Activated CD4-positive, alpha-beta memory T cell treated with anti-CD3 and anti-CD28 coated beads for 36 hours (primary cell): ENCODE measurements at regions not wholly inside any gene's neighbourhood (a gene's known extent, or its start where the extent isn't known, plus 50 kb on each side); places are given as distances from the start of the nearest gene placed in this dataset.
"Not testable (repeated sequence)": the region's sequence is repeated elsewhere in the genome, so short reads cannot be mapped to it uniquely, and the experiment has no call there.

Experiments used
- CTCF ChIA-PET: fragments of 350-600 bp; sonication (Branson Sonifier 250); formaldehyde crosslinking; loops from one replicate; lab custom pipeline; 2021; ENCODE audit warnings: antibody characterized with exemption, inconsistent platforms; lab: Charles Lee
- POLR2A ChIA-PET: fragments of 350-600 bp; sonication (Branson Sonifier 250); formaldehyde crosslinking; loops from one replicate; lab custom pipeline; 2021; ENCODE audit warnings: antibody characterized with exemption; lab: Charles Lee
- DNase-seq: peaks from one replicate; pipeline ENCODE4 v3.0.0-alpha.2; 2020
- H3K27ac Mint-ChIP-seq: one replicate; pipeline ENCODE4 v1.8.0; 2021; ENCODE audit warnings: mixed read lengths
- H3K27me3 Mint-ChIP-seq: one replicate; pipeline ENCODE4 v1.8.0; 2021; ENCODE audit warnings: mixed read lengths
- H3K36me3 Mint-ChIP-seq: one replicate; pipeline ENCODE4 v1.8.0; 2021; ENCODE audit warnings: mixed read lengths
- H3K4me1 Mint-ChIP-seq: one replicate; pipeline ENCODE4 v1.8.0; 2021; ENCODE audit warnings: low read depth, mixed read lengths
- H3K4me3 Mint-ChIP-seq: one replicate; pipeline ENCODE4 v1.8.0; 2021; ENCODE audit warnings: mild to moderate bottlenecking, mixed read lengths
- H3K9me3 Mint-ChIP-seq: one replicate; pipeline ENCODE4 v1.8.0; 2021; ENCODE audit warnings: mixed read lengths
- intact Hi-C: fragments of 100-400 bp; cut with micrococcal nuclease; formaldehyde crosslinking; loops from one replicate; pipeline ENCODE4 v1.15.1; 2023

- Mint-ChIP-seq H3K36me3 (no peaks in the 10 kb centered on the region), H3K4me3 (no peak overlapping the region), H3K27me3 (no peaks in the 10 kb centered on the region), H3K27ac (no peak overlapping the region), H3K4me1 (no peaks in the 10 kb centered on the region), H3K9me3 (peaks cover 2% of the 10 kb centered on the region)
- intact Hi-C loops, result no loop called here
- DNase-seq, result no peak
- CTCF ChIA-PET, result no interaction called here
- POLR2A ChIA-PET, result no interaction called here
These were observed 456.8 kb downstream of the TRAM1L1 start for GRCh38 chr4:116628598-116628997.

- Mint-ChIP-seq H3K4me3 (no peak overlapping the region), H3K27me3 (no peaks in the 10 kb centered on the region), H3K36me3 (no peaks in the 10 kb centered on the region), H3K27ac (no peak overlapping the region), H3K9me3 (peaks cover 2% of the 10 kb centered on the region), H3K4me1 (no peaks in the 10 kb centered on the region)
- CTCF ChIA-PET, result no interaction called here
- DNase-seq, result no peak
- intact Hi-C loops, result no loop called here
- POLR2A ChIA-PET, result no interaction called here
These were observed 457.8 kb downstream of the TRAM1L1 start for GRCh38 chr4:116627545-116627944.

GRCh38 chr4:116619508-116619907 lies 465.9 kb downstream of the TRAM1L1 start:
- H3K27me3 Mint-ChIP-seq, H3K36me3 Mint-ChIP-seq, POLR2A ChIA-PET, CTCF ChIA-PET, H3K27ac Mint-ChIP-seq, H3K9me3 Mint-ChIP-seq, intact Hi-C loops, H3K4me3 Mint-ChIP-seq, DNase-seq, H3K4me1 Mint-ChIP-seq: not testable (repeated sequence)

- Mint-ChIP-seq H3K4me1 (no peaks in the 10 kb centered on the region), H3K4me3 (no peak overlapping the region), H3K27ac (no peak overlapping the region), H3K27me3 (no peaks in the 10 kb centered on the region), H3K9me3 (no peaks in the 10 kb centered on the region), H3K36me3 (no peaks in the 10 kb centered on the region)
- no peak for DNase-seq
- POLR2A ChIA-PET, result no interaction called here
- CTCF ChIA-PET, result no interaction called here
- intact Hi-C loops, result no loop called here
These were observed 466.7 kb downstream of the TRAM1L1 start for GRCh38 chr4:116618638-116619037.

- intact Hi-C loops, result no loop called here
- no peaks in the 10 kb centered on the region for H3K27me3 Mint-ChIP-seq
- no peak overlapping the region for H3K4me3 Mint-ChIP-seq
- POLR2A ChIA-PET, result no interaction called here
- CTCF ChIA-PET, result no interaction called here
- no peak overlapping the region for H3K27ac Mint-ChIP-seq
- H3K36me3 Mint-ChIP-seq, result no peaks in the 10 kb centered on the region
- DNase-seq, result no peak
- H3K9me3 Mint-ChIP-seq, result peaks cover 10% of the 10 kb centered on the region
- H3K4me1 Mint-ChIP-seq, result no peaks in the 10 kb centered on the region
These were observed 482.3 kb downstream of the TRAM1L1 start for GRCh38 chr4:116603096-116603495.

- Mint-ChIP-seq H3K27ac (no peak overlapping the region), H3K9me3 (peaks cover 6% of the 10 kb centered on the region), H3K4me1 (no peaks in the 10 kb centered on the region), H3K27me3 (no peaks in the 10 kb centered on the region), H3K4me3 (no peak overlapping the region), H3K36me3 (no peaks in the 10 kb centered on the region)
- POLR2A ChIA-PET, result no interaction called here
- CTCF ChIA-PET, result interaction anchor here (1.4 kb wide), 1 partner anchor 10 kb away, joined by 3 read pairs; no protein-coding TSS in a partner anchor
- no peak for DNase-seq
- intact Hi-C loops, result no loop called here
These were observed 485.5 kb downstream of the TRAM1L1 start for GRCh38 chr4:116599859-116600258.

- no peak for DNase-seq
- intact Hi-C loops, result no loop called here
- Mint-ChIP-seq H3K4me1 (no peaks in the 10 kb centered on the region), H3K9me3 (no peaks in the 10 kb centered on the region), H3K36me3 (no peaks in the 10 kb centered on the region), H3K27ac (no peak overlapping the region), H3K27me3 (no peaks in the 10 kb centered on the region), H3K4me3 (no peak overlapping the region)
- ChIA-PET CTCF (no interaction called here), POLR2A (no interaction called here)
These were observed 486.2 kb downstream of the TRAM1L1 start for GRCh38 chr4:116598980-116599789.

- Mint-ChIP-seq H3K9me3 (no peaks in the 10 kb centered on the region), H3K4me3 (no peak overlapping the region), H3K27me3 (no peaks in the 10 kb centered on the region), H3K27ac (no peak overlapping the region), H3K4me1 (no peaks in the 10 kb centered on the region), H3K36me3 (no peaks in the 10 kb centered on the region)
- POLR2A ChIA-PET, result no interaction called here
- CTCF ChIA-PET, result no interaction called here
- DNase-seq, result no peak
- intact Hi-C loops, result no loop called here
These were observed 487.0 kb downstream of the TRAM1L1 start for GRCh38 chr4:116598155-116598979.

- H3K4me3 Mint-ChIP-seq, result no peak overlapping the region
- ChIA-PET CTCF (no interaction called here), POLR2A (no interaction called here)
- H3K27ac Mint-ChIP-seq, result no peak overlapping the region
- H3K36me3 Mint-ChIP-seq, result no peaks in the 10 kb centered on the region
- intact Hi-C loops, result no loop called here
- no peaks in the 10 kb centered on the region for H3K4me1 Mint-ChIP-seq
- DNase-seq, result no peak
- no peaks in the 10 kb centered on the region for H3K27me3 Mint-ChIP-seq
- H3K9me3 Mint-ChIP-seq, result no peaks in the 10 kb centered on the region
These were observed 494.7 kb downstream of the TRAM1L1 start for GRCh38 chr4:116590648-116591047.

- intact Hi-C loops, result no loop called here
- Mint-ChIP-seq H3K27ac (no peak overlapping the region), H3K36me3 (no peaks in the 10 kb centered on the region), H3K9me3 (no peaks in the 10 kb centered on the region), H3K4me3 (no peak overlapping the region), H3K4me1 (no peaks in the 10 kb centered on the region), H3K27me3 (no peaks in the 10 kb centered on the region)
- no peak for DNase-seq
- ChIA-PET CTCF (no interaction called here), POLR2A (no interaction called here)
These were observed 496.6 kb downstream of the TRAM1L1 start for GRCh38 chr4:116588783-116589182.

- no peaks in the 10 kb centered on the region for H3K4me1 Mint-ChIP-seq
- POLR2A ChIA-PET, result no interaction called here
These were observed 500.1 kb downstream of the TRAM1L1 start for GRCh38 chr4:116585246-116585645.

GRCh38 chr4:116577321-116577720 lies 508.1 kb downstream of the TRAM1L1 start:
- H3K4me3 Mint-ChIP-seq, result no peak overlapping the region
- peaks cover 5% of the 10 kb centered on the region for H3K9me3 Mint-ChIP-seq
- CTCF ChIA-PET, result no interaction called here
- POLR2A ChIA-PET, result no interaction called here
- no peak for DNase-seq
- no peaks in the 10 kb centered on the region for H3K27me3 Mint-ChIP-seq
- no peaks in the 10 kb centered on the region for H3K36me3 Mint-ChIP-seq
- H3K4me1 Mint-ChIP-seq, result no peaks in the 10 kb centered on the region
- H3K27ac Mint-ChIP-seq, result no peak overlapping the region
- intact Hi-C loops, result no loop called here

More at GRCh38 chr4:116585246-116585645, 500.1 kb downstream of the TRAM1L1 start:
- intact Hi-C loops, result no loop called here
- Mint-ChIP-seq H3K9me3 (no peaks in the 10 kb centered on the region), H3K4me3 (no peak overlapping the region), H3K36me3 (no peaks in the 10 kb centered on the region), H3K27ac (no peak overlapping the region), H3K27me3 (no peaks in the 10 kb centered on the region)
- no peak for DNase-seq
- CTCF ChIA-PET, result no interaction called here
